ENCODE measurements at regions not wholly inside any gene's neighbourhood (a gene's known extent, or its start where the extent isn't known, plus 50 kb on each side); places are given as distances from the start of the nearest gene placed in this dataset.
A peak's percentile ranks its signal among the peaks of the same experiment; 100 is the strongest.
"Not testable (repeated sequence)": the region's sequence is repeated elsewhere in the genome, so short reads cannot be mapped to it uniquely, and the experiment has no call there.

DNA sequence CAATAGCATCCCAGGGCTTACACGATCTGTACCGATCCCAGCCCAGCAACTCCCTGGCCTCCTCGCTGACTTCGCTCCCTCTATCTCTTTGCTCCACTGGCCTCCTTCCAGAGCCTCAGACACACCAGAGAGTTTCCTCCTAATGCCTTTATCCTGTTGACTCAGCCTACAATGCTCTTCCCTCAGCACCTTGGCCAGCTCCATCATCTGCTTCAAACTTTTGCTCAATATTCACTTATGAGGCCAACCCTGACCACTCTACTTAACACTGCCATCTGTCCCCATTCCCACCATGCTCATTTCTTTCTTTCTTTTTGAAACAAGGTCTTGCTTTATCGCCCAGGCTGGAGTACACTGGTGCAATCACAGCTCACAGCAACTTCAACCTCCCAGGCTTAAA is 180.9 kb downstream of the CEP170 start:
- H3K27ac Mint-ChIP-seq: not testable (repeated sequence)

DNA sequence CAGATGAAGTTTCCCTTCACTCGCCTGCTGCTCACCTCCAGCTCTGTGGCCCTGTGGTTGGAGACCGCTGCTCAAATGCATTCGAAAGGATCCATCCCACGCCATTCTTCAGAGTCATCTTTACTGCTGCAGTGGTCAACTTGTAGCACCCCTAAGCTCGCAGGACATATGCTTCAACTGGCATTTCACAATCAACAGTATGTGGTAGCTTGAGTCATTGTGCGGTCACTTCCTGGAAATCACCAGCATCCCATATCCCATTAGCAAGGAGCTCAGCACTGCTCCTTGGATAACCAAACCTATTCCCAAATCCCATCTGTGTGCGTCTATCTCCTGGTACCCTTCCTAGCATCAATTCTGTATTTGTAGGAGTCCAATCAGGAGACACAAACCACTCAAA is 188.0 kb downstream of the CEP170 start:
- not testable (repeated sequence) for H3K36me3 Mint-ChIP-seq (ENCODE audit: low read depth); H3K9me2 ChIP-seq (ENCODE audit: insufficient read depth); H3F3A ChIP-seq (replicated peaks; ENCODE audit: low read depth); H3K36me3 ChIP-seq (ENCODE audit: insufficient read depth); H3K27ac Mint-ChIP-seq; H3K27ac ChIP-seq (ENCODE audit: low read depth); H3K4me3 Mint-ChIP-seq; H4K20me1 ChIP-seq (replicated peaks; ENCODE audit: insufficient read depth); H3K4me3 ChIP-seq; H3K27me3 ChIP-seq (ENCODE audit: insufficient read depth); H3K4me2 ChIP-seq; H3K4me1 ChIP-seq (ENCODE audit: insufficient read depth); H3K9me3 Mint-ChIP-seq; H3K4me1 Mint-ChIP-seq; H3K79me2 ChIP-seq (replicated peaks; ENCODE audit: insufficient read depth); DNase-seq (ENCODE audit: low spot score); H3K27me3 Mint-ChIP-seq (ENCODE audit: insufficient read depth, low read depth, poor library complexity); ATAC-seq; H2AFZ ChIP-seq

More for the DNA sequence above, 180.9 kb downstream of the CEP170 start:
- H3K36me3 ChIP-seq (ENCODE audit: insufficient read depth); H2AFZ ChIP-seq; H3K4me3 ChIP-seq; H3K9me3 Mint-ChIP-seq; DNase-seq (ENCODE audit: low spot score); H3K27ac ChIP-seq (ENCODE audit: low read depth); H3K4me1 ChIP-seq (ENCODE audit: insufficient read depth); H3K27me3 Mint-ChIP-seq (ENCODE audit: insufficient read depth, low read depth, poor library complexity); H3K4me1 Mint-ChIP-seq; H3K4me3 Mint-ChIP-seq; H3K79me2 ChIP-seq (replicated peaks; ENCODE audit: insufficient read depth); H3K4me2 ChIP-seq; ATAC-seq; H3K9me2 ChIP-seq (ENCODE audit: insufficient read depth); H3F3A ChIP-seq (replicated peaks; ENCODE audit: low read depth); H3K27me3 ChIP-seq (ENCODE audit: insufficient read depth); H4K20me1 ChIP-seq (replicated peaks; ENCODE audit: insufficient read depth); H3K36me3 Mint-ChIP-seq (ENCODE audit: low read depth): not testable (repeated sequence)
- TF ChIP-seq, protein P1, sequence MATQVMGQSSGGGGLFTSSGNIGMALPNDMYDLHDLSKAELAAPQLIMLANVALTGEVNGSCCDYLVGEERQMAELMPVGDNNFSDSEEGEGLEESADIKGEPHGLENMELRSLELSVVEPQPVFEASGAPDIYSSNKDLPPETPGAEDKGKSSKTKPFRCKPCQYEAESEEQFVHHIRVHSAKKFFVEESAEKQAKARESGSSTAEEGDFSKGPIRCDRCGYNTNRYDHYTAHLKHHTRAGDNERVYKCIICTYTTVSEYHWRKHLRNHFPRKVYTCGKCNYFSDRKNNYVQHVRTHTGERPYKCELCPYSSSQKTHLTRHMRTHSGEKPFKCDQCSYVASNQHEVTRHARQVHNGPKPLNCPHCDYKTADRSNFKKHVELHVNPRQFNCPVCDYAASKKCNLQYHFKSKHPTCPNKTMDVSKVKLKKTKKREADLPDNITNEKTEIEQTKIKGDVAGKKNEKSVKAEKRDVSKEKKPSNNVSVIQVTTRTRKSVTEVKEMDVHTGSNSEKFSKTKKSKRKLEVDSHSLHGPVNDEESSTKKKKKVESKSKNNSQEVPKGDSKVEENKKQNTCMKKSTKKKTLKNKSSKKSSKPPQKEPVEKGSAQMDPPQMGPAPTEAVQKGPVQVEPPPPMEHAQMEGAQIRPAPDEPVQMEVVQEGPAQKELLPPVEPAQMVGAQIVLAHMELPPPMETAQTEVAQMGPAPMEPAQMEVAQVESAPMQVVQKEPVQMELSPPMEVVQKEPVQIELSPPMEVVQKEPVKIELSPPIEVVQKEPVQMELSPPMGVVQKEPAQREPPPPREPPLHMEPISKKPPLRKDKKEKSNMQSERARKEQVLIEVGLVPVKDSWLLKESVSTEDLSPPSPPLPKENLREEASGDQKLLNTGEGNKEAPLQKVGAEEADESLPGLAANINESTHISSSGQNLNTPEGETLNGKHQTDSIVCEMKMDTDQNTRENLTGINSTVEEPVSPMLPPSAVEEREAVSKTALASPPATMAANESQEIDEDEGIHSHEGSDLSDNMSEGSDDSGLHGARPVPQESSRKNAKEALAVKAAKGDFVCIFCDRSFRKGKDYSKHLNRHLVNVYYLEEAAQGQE (IDR thresholded peaks at IDR 0.05; ENCODE audit: unreplicated experiment): peak; percentile 54

DNA sequence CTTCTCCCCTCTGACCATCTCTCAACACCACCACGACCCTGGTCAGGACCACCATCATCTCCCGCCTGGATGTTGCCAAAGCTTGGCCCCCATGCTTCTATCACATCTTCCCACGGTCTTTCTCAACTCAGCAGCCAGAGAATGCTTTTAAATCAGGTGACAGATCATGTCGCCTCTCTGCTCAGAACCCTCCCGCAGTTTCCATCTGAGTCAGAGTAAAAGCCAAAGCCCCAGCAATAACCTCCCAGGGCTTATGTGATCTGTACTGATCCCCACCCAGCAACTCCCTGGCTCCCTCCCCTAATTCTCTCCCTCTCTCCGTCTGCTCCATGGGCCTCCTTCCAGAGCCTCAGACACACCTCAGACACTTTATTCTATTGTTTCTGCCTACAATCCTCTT is 193.1 kb downstream of the CEP170 start:
- not testable (repeated sequence) for H3K27me3 Mint-ChIP-seq (ENCODE audit: insufficient read depth, low read depth, poor library complexity); H3K79me2 ChIP-seq (replicated peaks; ENCODE audit: insufficient read depth); H3K36me3 Mint-ChIP-seq (ENCODE audit: low read depth); H3K4me3 ChIP-seq; ATAC-seq; H4K20me1 ChIP-seq (replicated peaks; ENCODE audit: insufficient read depth); H3K9me2 ChIP-seq (ENCODE audit: insufficient read depth); H3K27ac Mint-ChIP-seq; H3F3A ChIP-seq (replicated peaks; ENCODE audit: low read depth); H3K4me2 ChIP-seq; DNase-seq (ENCODE audit: low spot score); H2AFZ ChIP-seq; H3K27me3 ChIP-seq (ENCODE audit: insufficient read depth); H3K36me3 ChIP-seq (ENCODE audit: insufficient read depth); H3K4me3 Mint-ChIP-seq; H3K4me1 ChIP-seq (ENCODE audit: insufficient read depth); H3K27ac ChIP-seq (ENCODE audit: low read depth); H3K4me1 Mint-ChIP-seq; H3K9me3 Mint-ChIP-seq

DNA sequence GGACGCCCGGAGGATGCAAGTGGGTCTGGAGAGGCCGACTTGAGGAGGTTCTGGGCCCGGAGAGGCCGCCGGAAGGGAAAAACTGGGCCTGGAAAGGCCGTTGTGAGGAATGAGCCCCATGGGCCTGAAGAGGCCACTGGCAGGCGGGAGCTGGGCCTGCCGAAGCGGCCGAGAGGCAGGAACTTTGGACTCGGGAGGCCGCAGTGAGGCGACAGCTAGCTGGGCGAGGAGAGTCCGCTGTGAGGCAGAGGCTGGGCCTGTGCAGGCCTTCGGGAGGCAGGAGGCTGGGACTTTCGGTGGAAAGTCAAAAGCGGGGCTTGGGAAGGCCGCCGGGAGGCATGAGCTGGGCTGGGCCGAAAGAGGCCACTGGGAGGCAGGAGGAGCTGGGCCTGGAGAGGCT is 199.6 kb downstream of the CEP170 start:
- not testable (repeated sequence) for H2AFZ ChIP-seq; H3K27ac ChIP-seq (ENCODE audit: low read depth); H3K27me3 ChIP-seq (ENCODE audit: insufficient read depth); H3K36me3 ChIP-seq (ENCODE audit: insufficient read depth); DNase-seq (ENCODE audit: low spot score); H3F3A ChIP-seq (replicated peaks; ENCODE audit: low read depth); H3K9me2 ChIP-seq (ENCODE audit: insufficient read depth); H3K9me3 Mint-ChIP-seq; H3K4me1 ChIP-seq (ENCODE audit: insufficient read depth); ATAC-seq; H3K4me3 ChIP-seq; H3K4me2 ChIP-seq; H3K4me3 Mint-ChIP-seq; H3K79me2 ChIP-seq (replicated peaks; ENCODE audit: insufficient read depth); H3K27me3 Mint-ChIP-seq (ENCODE audit: insufficient read depth, low read depth, poor library complexity); H3K27ac Mint-ChIP-seq; H4K20me1 ChIP-seq (replicated peaks; ENCODE audit: insufficient read depth); H3K4me1 Mint-ChIP-seq; H3K36me3 Mint-ChIP-seq (ENCODE audit: low read depth)

Measured in GM23338 (cell line).